Breast epithelium (tissue), 4 donors: ENCODE measurements at regions not wholly inside any gene's neighbourhood (a gene's known extent, or its start where the extent isn't known, plus 50 kb on each side); places are given as distances from the start of the nearest gene placed in this dataset.

Experiments used
- DNase-seq, 2 donors: peaks; one replicate each; pipeline ENCODE4 v3.0.0-alpha.2; 2019; ENCODE audit warnings: low spot score in 2 of 2
- H3K27ac ChIP-seq, 2 donors: fragments of 200-600 bp; sonication (generic) in 1 of 2; one replicate each; pipeline ENCODE4 v1.5.1; 2016 to 2019; ENCODE audit warnings: mild to moderate bottlenecking in 1 of 2
- H3K27me3 ChIP-seq, 2 donors: fragments of 200-600 bp; sonication (generic) in 1 of 2; one replicate each; pipeline versions ENCODE4 v1.5.1 to v1.6.0; 2017 to 2019; ENCODE audit warnings: control low read depth in 1 of 2, mild to moderate bottlenecking in 1 of 2
- H3K36me3 ChIP-seq: fragments of 200-600 bp; one replicate; pipeline ENCODE4 v1.5.1; 2019
- H3K4me1 ChIP-seq, 2 donors: fragments of 200-600 bp; sonication (generic); one replicate each; pipeline ENCODE4 v1.5.1; 2016 to 2019; ENCODE audit warnings: control low read depth in 1 of 2
- H3K4me3 ChIP-seq, 3 donors: fragments of 200-600 bp; sonication (generic); 1 replicate in 2 of 3; 2 replicates in 1 of 3; pipeline ENCODE4 v1.5.1; 2016 to 2019; ENCODE audit warnings: mild to moderate bottlenecking in 3 of 3, moderate library complexity in 2 of 3
- H3K9me3 ChIP-seq, 2 donors: fragments of 200-600 bp; sonication (generic) in 1 of 2; one replicate each; pipeline ENCODE4 v1.5.1; 2016 to 2019; ENCODE audit warnings: control low read depth in 1 of 2
- CTCF ChIP-seq, 3 donors: fragments of 450-650 bp; IDR thresholded peaks; one replicate each; pipeline ENCODE4 v1.5.1; 2016 to 2017; ENCODE audit warnings: antibody characterized with exemption in 3 of 3, mild to moderate bottlenecking in 3 of 3, moderate library complexity in 3 of 3
- POLR2A ChIP-seq: fragments of 450-650 bp; IDR thresholded peaks from one replicate; pipeline ENCODE4 v1.6.1; 2016; ENCODE audit warnings: antibody characterized with exemption, mild to moderate bottlenecking, moderate library complexity
- POLR2AphosphoS5 ChIP-seq, 3 donors: sonication (generic); formaldehyde crosslinking; IDR thresholded peaks; one replicate each; pipeline ENCODE4 v1.6.1; 2017; ENCODE audit warnings: antibody characterized with exemption in 3 of 3
- intact Hi-C: fragments of 100-400 bp; cut with DNase I; formaldehyde crosslinking; loops from one replicate; pipeline ENCODE4 v1.15.1; 2023; ENCODE audit warnings: low total_unique reads

GRCh38 chr7:112996331-112996871 is 90.2 kb downstream of the GPR85 start:
- no peaks in the 10 kb centered on the region for H3K4me1 ChIP-seq
- intact Hi-C loops, result no loop called here
- TF ChIP-seq CTCF (IDR thresholded peaks at IDR 0.05) (no peak), POLR2A (no peak), POLR2AphosphoS5 (IDR thresholded peaks at IDR 0.05) (no peak)
- H3K4me3 ChIP-seq, result no peak overlapping the region
- no peaks in the 10 kb centered on the region for H3K36me3 ChIP-seq
- no peaks in the 10 kb centered on the region for H3K27me3 ChIP-seq
- DNase-seq, result no peak
- no peak overlapping the region for H3K27ac ChIP-seq
- H3K9me3 ChIP-seq, result no peaks in the 10 kb centered on the region

GRCh38 chr7:112995059-112995824 is 91.4 kb downstream of the GPR85 start:
- H3K4me1 ChIP-seq, result no peaks in the 10 kb centered on the region
- H3K27me3 ChIP-seq, result no peaks in the 10 kb centered on the region
- intact Hi-C loops, result no loop called here
- no peak for DNase-seq
- TF ChIP-seq POLR2AphosphoS5 (IDR thresholded peaks at IDR 0.05) (no peak), POLR2A (no peak), CTCF (IDR thresholded peaks at IDR 0.05) (no peak)
- no peaks in the 10 kb centered on the region for H3K36me3 ChIP-seq
- no peaks in the 10 kb centered on the region for H3K9me3 ChIP-seq
- no peak overlapping the region for H3K4me3 ChIP-seq
- H3K27ac ChIP-seq, result no peak overlapping the region

- H3K27ac ChIP-seq, result no peak overlapping the region
- intact Hi-C loops, result no loop called here
- H3K27me3 ChIP-seq, result no peaks in the 10 kb centered on the region
- DNase-seq, result no peak
- no peak overlapping the region for H3K4me3 ChIP-seq
- H3K9me3 ChIP-seq, result no peaks in the 10 kb centered on the region
- H3K36me3 ChIP-seq, result no peaks in the 10 kb centered on the region
- no peaks in the 10 kb centered on the region for H3K4me1 ChIP-seq
- TF ChIP-seq CTCF (IDR thresholded peaks at IDR 0.05), result no peak
- no peak for TF ChIP-seq POLR2A
- no peak for TF ChIP-seq POLR2AphosphoS5 (IDR thresholded peaks at IDR 0.05)
Observed at GRCh38 chr7:112994656-112995055, 92.0 kb downstream of the GPR85 start.

GRCh38 chr7:112990624-112991023 is 96.0 kb downstream of the GPR85 start:
- intact Hi-C loops, result no loop called here
- H3K27ac ChIP-seq, result no peak overlapping the region
- no peak overlapping the region for H3K4me3 ChIP-seq
- no peaks in the 10 kb centered on the region for H3K27me3 ChIP-seq
- H3K4me1 ChIP-seq, result no peaks in the 10 kb centered on the region
- no peaks in the 10 kb centered on the region for H3K36me3 ChIP-seq
- no peaks in the 10 kb centered on the region for H3K9me3 ChIP-seq
- no peak for DNase-seq
- no peak for TF ChIP-seq POLR2A
- no peak for TF ChIP-seq CTCF (IDR thresholded peaks at IDR 0.05)
- no peak for TF ChIP-seq POLR2AphosphoS5 (IDR thresholded peaks at IDR 0.05)

GRCh38 chr7:112989531-112989930 is 97.1 kb downstream of the GPR85 start:
- intact Hi-C loops, result no loop called here
- Histone ChIP-seq H3K4me3 (no peak overlapping the region), H3K27me3 (no peaks in the 10 kb centered on the region), H3K27ac (no peak overlapping the region), H3K36me3 (no peaks in the 10 kb centered on the region), H3K9me3 (no peaks in the 10 kb centered on the region), H3K4me1 (no peaks in the 10 kb centered on the region)
- no peak for DNase-seq
- TF ChIP-seq CTCF (IDR thresholded peaks at IDR 0.05), result no peak
- no peak for TF ChIP-seq POLR2A
- no peak for TF ChIP-seq POLR2AphosphoS5 (IDR thresholded peaks at IDR 0.05)
